WTC11 (cell line): ENCODE measurements at regions not wholly inside any gene's neighbourhood (a gene's known extent, or its start where the extent isn't known, plus 50 kb on each side); places are given as distances from the start of the nearest gene placed in this dataset.

ENCODE experiments used
- ATAC-seq: fragments of 200-7000 bp; cut with Tn5 transposase; 2 replicates; pipeline ENCODE4 v1.10.0; 2021; ENCODE audit warnings: mild to moderate bottlenecking, moderate library complexity
- CTCF ChIA-PET: fragments of 300-600 bp; sonication (Branson Sonifier 250); formaldehyde crosslinking; loops from one replicate; lab custom pipeline; 2021; ENCODE audit warnings: antibody characterized with exemption; lab: Charles Lee
- POLR2A ChIA-PET: fragments of 350-600 bp; sonication (Branson Sonifier 250); formaldehyde crosslinking; loops from one replicate; lab custom pipeline; 2021; ENCODE audit warnings: antibody characterized with exemption; lab: Charles Lee
- DNase-seq: peaks from one replicate; pipeline ENCODE4 v3.0.0; 2021; ENCODE audit warnings: low spot score
- H3K27ac Mint-ChIP-seq: 2 replicates; pipeline ENCODE4 v1.8.0; 2021; ENCODE audit warnings: mixed read lengths
- H3K27me3 Mint-ChIP-seq: 2 replicates; pipeline ENCODE4 v1.8.0; 2021; ENCODE audit warnings: low read depth, mild to moderate bottlenecking, moderate library complexity, mixed read lengths
- H3K36me3 Mint-ChIP-seq: 2 replicates; pipeline ENCODE4 v1.8.0; 2021; ENCODE audit warnings: mixed read lengths
- H3K4me1 Mint-ChIP-seq: 2 replicates; pipeline ENCODE4 v1.8.0; 2022; ENCODE audit warnings: mixed read lengths
- H3K4me3 Mint-ChIP-seq: 2 replicates; pipeline ENCODE4 v1.8.0; 2021; ENCODE audit warnings: mild to moderate bottlenecking, moderate library complexity, mixed read lengths
- H3K9me3 Mint-ChIP-seq: 2 replicates; pipeline ENCODE4 v1.8.0; 2021; ENCODE audit warnings: mixed read lengths
- AR ChIP-seq: fragments of 250-450 bp; sonication (Bioruptor Pico); IDR thresholded peaks from 2 replicates; pipeline ENCODE4 v1.9.0; 2021; ENCODE audit warnings: mild to moderate bottlenecking
- ARID4B ChIP-seq: sonication (generic); formaldehyde crosslinking; IDR thresholded peaks from 2 replicates; pipeline ENCODE4 v1.8.0; 2023; ENCODE audit warnings: missing genetic modification reagents, mild to moderate bottlenecking, borderline replicate concordance
- E2F4 ChIP-seq: sonication (generic); formaldehyde crosslinking; IDR thresholded peaks from 2 replicates; pipeline ENCODE4 v1.8.1; 2022; ENCODE audit warnings: low read depth, mild to moderate bottlenecking, moderate library complexity, missing genetic modification reagents, borderline replicate concordance
- E2F5 ChIP-seq: sonication (generic); formaldehyde crosslinking; IDR thresholded peaks from 2 replicates; pipeline ENCODE4 v1.8.1; 2022; ENCODE audit warnings: mild to moderate bottlenecking, moderate library complexity, missing genetic modification reagents
- ESRRA ChIP-seq: sonication (generic); formaldehyde crosslinking; IDR thresholded peaks from 2 replicates; pipeline ENCODE4 v1.8.1; 2022; ENCODE audit warnings: mild to moderate bottlenecking, missing genetic modification reagents, borderline replicate concordance
- GABPB1 ChIP-seq: sonication (generic); formaldehyde crosslinking; IDR thresholded peaks from 2 replicates; pipeline ENCODE4 v1.8.1; 2023; ENCODE audit warnings: mild to moderate bottlenecking, missing genetic modification reagents
- KAT7 ChIP-seq: sonication (generic); formaldehyde crosslinking; IDR thresholded peaks from 2 replicates; pipeline ENCODE4 v1.8.1; 2023; ENCODE audit warnings: missing genetic modification reagents, mild to moderate bottlenecking, borderline replicate concordance
- MYBL2 ChIP-seq: sonication (generic); formaldehyde crosslinking; IDR thresholded peaks from 2 replicates; pipeline ENCODE4 v1.8.1; 2023; ENCODE audit warnings: mild to moderate bottlenecking, moderate library complexity, missing genetic modification reagents
- NFE2L1 ChIP-seq: sonication (generic); formaldehyde crosslinking; IDR thresholded peaks from 2 replicates; pipeline ENCODE4 v1.8.1; 2023; ENCODE audit warnings: missing genetic modification reagents
- NR1H2 ChIP-seq: sonication (generic); formaldehyde crosslinking; IDR thresholded peaks from 2 replicates; pipeline ENCODE4 v1.9.0; 2021; ENCODE audit warnings: mild to moderate bottlenecking, moderate library complexity, missing genetic modification reagents
- PRDM15 ChIP-seq: sonication (generic); formaldehyde crosslinking; IDR thresholded peaks from 2 replicates; pipeline ENCODE4 v1.8.0; 2022; ENCODE audit warnings: missing genetic modification reagents
- RORB ChIP-seq: fragments of 250-450 bp; sonication (Bioruptor Pico); IDR thresholded peaks from 2 replicates; pipeline ENCODE4 v1.9.0; 2021; ENCODE audit warnings: mild to moderate bottlenecking
- SP1 ChIP-seq: sonication (generic); formaldehyde crosslinking; conservative IDR thresholded peaks from 2 replicates; pipeline ENCODE4 v1.8.1; 2022; ENCODE audit warnings: missing genetic modification reagents
- TP53 ChIP-seq: sonication (generic); formaldehyde crosslinking; IDR thresholded peaks from 2 replicates; pipeline ENCODE4 v1.8.1; 2023; ENCODE audit warnings: mild to moderate bottlenecking, missing genetic modification reagents
- ZNF512 ChIP-seq: sonication (generic); formaldehyde crosslinking; IDR thresholded peaks from 2 replicates; pipeline ENCODE4 v1.8.1; 2022; ENCODE audit warnings: missing genetic modification reagents, borderline replicate concordance
- TF ChIP-seq, protein P1 (sequence below): sonication (generic); formaldehyde crosslinking; conservative IDR thresholded peaks from 2 replicates; pipeline ENCODE4 v1.8.1; 2022; ENCODE audit warnings: mild to moderate bottlenecking, missing genetic modification reagents

GRCh38 chr6:121756666-121757065 lies 321.2 kb downstream of the GJA1 start (continued):
- no peak for TF ChIP-seq ZNF512 (CRISPR knock-in tag)
- no peak for TF ChIP-seq ARID4B
- TF ChIP-seq, protein P1, sequence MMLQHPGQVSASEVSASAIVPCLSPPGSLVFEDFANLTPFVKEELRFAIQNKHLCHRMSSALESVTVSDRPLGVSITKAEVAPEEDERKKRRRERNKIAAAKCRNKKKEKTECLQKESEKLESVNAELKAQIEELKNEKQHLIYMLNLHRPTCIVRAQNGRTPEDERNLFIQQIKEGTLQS (CRISPR knock-in tag): no peak
- TF ChIP-seq GABPB1 (CRISPR knock-in tag): no peak
- no peak for TF ChIP-seq SP1 (CRISPR knock-in tag)

DNA sequence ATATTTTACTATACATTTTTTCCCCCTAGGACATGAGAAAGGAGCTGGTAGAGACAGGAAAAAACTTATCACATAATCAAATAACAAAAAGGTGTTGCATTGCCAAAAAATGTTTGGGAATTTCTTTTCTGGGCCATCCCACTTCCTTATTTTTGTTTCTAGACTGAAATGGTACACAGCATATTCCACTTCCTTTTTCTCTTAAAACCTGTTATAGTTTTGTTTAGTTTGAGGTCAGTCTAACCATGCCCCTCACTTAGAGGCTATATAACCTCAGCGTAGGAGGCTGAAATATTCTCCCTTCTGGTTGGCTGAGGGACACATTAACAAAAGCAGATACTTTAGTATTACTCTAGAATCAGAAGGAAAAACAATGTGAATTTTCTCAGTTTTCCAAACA lies 323.9 kb downstream of the GJA1 start:
- Mint-ChIP-seq H3K27me3 (no peaks in the 10 kb centered on the region), H3K4me3 (no peak overlapping the region), H3K4me1 (peaks cover 7% of the 10 kb centered on the region), H3K27ac (no peak overlapping the region), H3K9me3 (peaks cover 11% of the 10 kb centered on the region), H3K36me3 (peaks cover 9% of the 10 kb centered on the region; the same call in 1 of the 2 replicates)
- DNase-seq: no peak
- ATAC-seq: no peak
- POLR2A ChIA-PET: no interaction called here
- CTCF ChIA-PET: interaction anchor here (0.9 kb wide), 1 partner anchor 90 kb away, joined by 3 read pairs; no protein-coding TSS in a partner anchor
- TF ChIP-seq ESRRA (no peak), TP53 (no peak), NR1H2 (no peak), GABPB1 (CRISPR knock-in tag) (no peak), PRDM15 (no peak), AR (no peak), NFE2L1 (CRISPR knock-in tag) (no peak), E2F5 (CRISPR knock-in tag) (no peak), ARID4B (no peak), RORB (CRISPR knock-in tag) (no peak), KAT7 (CRISPR knock-in tag) (no peak), E2F4 (CRISPR knock-in tag) (no peak), MYBL2 (no peak)
